ENCODE measurements at regions not wholly inside any gene's neighbourhood (a gene's known extent, or its start where the extent isn't known, plus 50 kb on each side); places are given as distances from the start of the nearest gene placed in this dataset.

DNA sequence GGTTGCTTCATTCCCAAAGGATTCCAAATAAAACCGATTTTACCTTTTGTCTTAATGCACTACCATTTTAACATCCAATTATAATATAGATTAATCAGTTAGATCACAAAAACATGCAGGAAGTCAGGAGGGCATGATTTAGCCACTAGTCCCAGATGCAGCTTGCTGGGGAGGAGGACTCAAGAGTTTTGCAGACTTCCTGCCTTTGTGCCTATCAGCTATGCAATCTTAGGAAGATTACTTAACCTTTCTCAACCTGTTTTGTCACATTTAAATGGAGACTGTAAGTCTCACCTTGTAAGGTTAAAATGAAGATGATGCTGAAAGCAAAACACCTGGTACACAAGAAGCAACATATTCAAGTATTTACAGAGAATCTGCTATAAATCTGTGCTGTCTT lies 242.4 kb upstream of the GOLIM4 start:
- no peaks in the 10 kb centered on the region for H3K9me3 ChIP-seq (ENCODE audit: low read length)
- no peaks in the 10 kb centered on the region for H3K27me3 ChIP-seq (ENCODE audit: insufficient read depth, low read depth, low read length)
- H3K27ac ChIP-seq (ENCODE audit: low read length), result no peak overlapping the region
- H4K20me1 ChIP-seq (ENCODE audit: insufficient read depth), result no peaks in the 10 kb centered on the region
- H3K9me2 ChIP-seq (ENCODE audit: insufficient read depth, low read length), result no peaks in the 10 kb centered on the region
- H3K36me3 ChIP-seq (ENCODE audit: insufficient read depth, low read length), result no peaks in the 10 kb centered on the region
- no peaks in the 10 kb centered on the region for H3F3A ChIP-seq (ENCODE audit: insufficient read depth, low read length, poor library complexity, severe bottlenecking)
- H2AFZ ChIP-seq (ENCODE audit: low read depth, low read length), result no peak overlapping the region
- no peaks in the 10 kb centered on the region for H3K79me2 ChIP-seq (replicated peaks; ENCODE audit: insufficient read depth, low read length)
- no peak for TF ChIP-seq RAD21 (conservative IDR thresholded peaks at IDR 0.05)
- H3K9ac ChIP-seq (ENCODE audit: low read length), result no peak overlapping the region
- H3K4me2 ChIP-seq (ENCODE audit: low read length), result no peak overlapping the region
- H3K4me3 ChIP-seq (ENCODE audit: low read length), result no peak overlapping the region

DNA sequence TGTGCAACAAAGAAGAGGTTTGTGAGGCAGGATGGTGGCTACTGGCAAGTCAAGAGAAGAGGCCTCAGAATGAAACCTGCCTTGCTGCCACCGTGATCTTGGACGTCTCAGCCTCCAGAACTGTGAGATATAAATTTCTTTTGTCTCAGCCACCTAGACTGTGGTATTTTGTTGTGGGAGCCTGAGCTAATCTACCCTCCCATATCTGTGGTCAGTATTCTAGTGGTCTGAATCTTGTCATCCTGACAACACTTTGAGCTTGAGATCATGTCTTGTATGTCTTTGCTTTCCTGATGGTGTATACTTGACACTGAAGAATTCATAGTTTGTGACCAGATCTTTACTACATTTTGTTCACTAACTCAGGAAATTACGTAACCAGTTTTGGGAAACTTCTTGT lies 240.6 kb upstream of the GOLIM4 start:
- Histone ChIP-seq H3K79me2 (replicated peaks; ENCODE audit: insufficient read depth, low read length) (no peaks in the 10 kb centered on the region), H3K27me3 (ENCODE audit: insufficient read depth, low read depth, low read length) (no peaks in the 10 kb centered on the region), H2AFZ (ENCODE audit: low read depth, low read length) (no peak overlapping the region), H3F3A (ENCODE audit: insufficient read depth, low read length, poor library complexity, severe bottlenecking) (no peaks in the 10 kb centered on the region), H3K36me3 (ENCODE audit: insufficient read depth, low read length) (no peaks in the 10 kb centered on the region), H4K20me1 (ENCODE audit: insufficient read depth) (no peaks in the 10 kb centered on the region), H3K4me2 (ENCODE audit: low read length) (no peak overlapping the region), H3K4me3 (ENCODE audit: low read length) (no peak overlapping the region), H3K9me2 (ENCODE audit: insufficient read depth, low read length) (no peaks in the 10 kb centered on the region), H3K9ac (ENCODE audit: low read length) (no peak overlapping the region), H3K27ac (ENCODE audit: low read length) (no peak overlapping the region), H3K9me3 (ENCODE audit: low read length) (no peaks in the 10 kb centered on the region)
- TF ChIP-seq POLR2AphosphoS5 (IDR thresholded peaks at IDR 0.05) (no peak), EZH2 (IDR thresholded peaks at IDR 0.05; ENCODE audit: borderline replicate concordance, insufficient read depth, low read length, poor library complexity, severe bottlenecking) (no peak), TAF1 (IDR thresholded peaks at IDR 0.05; ENCODE audit: low read depth) (no peak), EP300 (conservative IDR thresholded peaks at IDR 0.05; ENCODE audit: poor library complexity, severe bottlenecking) (no peak), RAD21 (conservative IDR thresholded peaks at IDR 0.05) (no peak), SMC3 (conservative IDR thresholded peaks at IDR 0.05; ENCODE audit: poor library complexity) (no peak), MXI1 (conservative IDR thresholded peaks at IDR 0.05; ENCODE audit: poor library complexity, severe bottlenecking) (no peak)
- TF ChIP-seq, protein P1, sequence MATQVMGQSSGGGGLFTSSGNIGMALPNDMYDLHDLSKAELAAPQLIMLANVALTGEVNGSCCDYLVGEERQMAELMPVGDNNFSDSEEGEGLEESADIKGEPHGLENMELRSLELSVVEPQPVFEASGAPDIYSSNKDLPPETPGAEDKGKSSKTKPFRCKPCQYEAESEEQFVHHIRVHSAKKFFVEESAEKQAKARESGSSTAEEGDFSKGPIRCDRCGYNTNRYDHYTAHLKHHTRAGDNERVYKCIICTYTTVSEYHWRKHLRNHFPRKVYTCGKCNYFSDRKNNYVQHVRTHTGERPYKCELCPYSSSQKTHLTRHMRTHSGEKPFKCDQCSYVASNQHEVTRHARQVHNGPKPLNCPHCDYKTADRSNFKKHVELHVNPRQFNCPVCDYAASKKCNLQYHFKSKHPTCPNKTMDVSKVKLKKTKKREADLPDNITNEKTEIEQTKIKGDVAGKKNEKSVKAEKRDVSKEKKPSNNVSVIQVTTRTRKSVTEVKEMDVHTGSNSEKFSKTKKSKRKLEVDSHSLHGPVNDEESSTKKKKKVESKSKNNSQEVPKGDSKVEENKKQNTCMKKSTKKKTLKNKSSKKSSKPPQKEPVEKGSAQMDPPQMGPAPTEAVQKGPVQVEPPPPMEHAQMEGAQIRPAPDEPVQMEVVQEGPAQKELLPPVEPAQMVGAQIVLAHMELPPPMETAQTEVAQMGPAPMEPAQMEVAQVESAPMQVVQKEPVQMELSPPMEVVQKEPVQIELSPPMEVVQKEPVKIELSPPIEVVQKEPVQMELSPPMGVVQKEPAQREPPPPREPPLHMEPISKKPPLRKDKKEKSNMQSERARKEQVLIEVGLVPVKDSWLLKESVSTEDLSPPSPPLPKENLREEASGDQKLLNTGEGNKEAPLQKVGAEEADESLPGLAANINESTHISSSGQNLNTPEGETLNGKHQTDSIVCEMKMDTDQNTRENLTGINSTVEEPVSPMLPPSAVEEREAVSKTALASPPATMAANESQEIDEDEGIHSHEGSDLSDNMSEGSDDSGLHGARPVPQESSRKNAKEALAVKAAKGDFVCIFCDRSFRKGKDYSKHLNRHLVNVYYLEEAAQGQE (IDR thresholded peaks at IDR 0.05; ENCODE audit: borderline replicate concordance), result no peak
- TF ChIP-seq, protein P2, sequence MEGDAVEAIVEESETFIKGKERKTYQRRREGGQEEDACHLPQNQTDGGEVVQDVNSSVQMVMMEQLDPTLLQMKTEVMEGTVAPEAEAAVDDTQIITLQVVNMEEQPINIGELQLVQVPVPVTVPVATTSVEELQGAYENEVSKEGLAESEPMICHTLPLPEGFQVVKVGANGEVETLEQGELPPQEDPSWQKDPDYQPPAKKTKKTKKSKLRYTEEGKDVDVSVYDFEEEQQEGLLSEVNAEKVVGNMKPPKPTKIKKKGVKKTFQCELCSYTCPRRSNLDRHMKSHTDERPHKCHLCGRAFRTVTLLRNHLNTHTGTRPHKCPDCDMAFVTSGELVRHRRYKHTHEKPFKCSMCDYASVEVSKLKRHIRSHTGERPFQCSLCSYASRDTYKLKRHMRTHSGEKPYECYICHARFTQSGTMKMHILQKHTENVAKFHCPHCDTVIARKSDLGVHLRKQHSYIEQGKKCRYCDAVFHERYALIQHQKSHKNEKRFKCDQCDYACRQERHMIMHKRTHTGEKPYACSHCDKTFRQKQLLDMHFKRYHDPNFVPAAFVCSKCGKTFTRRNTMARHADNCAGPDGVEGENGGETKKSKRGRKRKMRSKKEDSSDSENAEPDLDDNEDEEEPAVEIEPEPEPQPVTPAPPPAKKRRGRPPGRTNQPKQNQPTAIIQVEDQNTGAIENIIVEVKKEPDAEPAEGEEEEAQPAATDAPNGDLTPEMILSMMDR (IDR thresholded peaks at IDR 0.05; ENCODE audit: poor library complexity, severe bottlenecking), result no peak

DNA sequence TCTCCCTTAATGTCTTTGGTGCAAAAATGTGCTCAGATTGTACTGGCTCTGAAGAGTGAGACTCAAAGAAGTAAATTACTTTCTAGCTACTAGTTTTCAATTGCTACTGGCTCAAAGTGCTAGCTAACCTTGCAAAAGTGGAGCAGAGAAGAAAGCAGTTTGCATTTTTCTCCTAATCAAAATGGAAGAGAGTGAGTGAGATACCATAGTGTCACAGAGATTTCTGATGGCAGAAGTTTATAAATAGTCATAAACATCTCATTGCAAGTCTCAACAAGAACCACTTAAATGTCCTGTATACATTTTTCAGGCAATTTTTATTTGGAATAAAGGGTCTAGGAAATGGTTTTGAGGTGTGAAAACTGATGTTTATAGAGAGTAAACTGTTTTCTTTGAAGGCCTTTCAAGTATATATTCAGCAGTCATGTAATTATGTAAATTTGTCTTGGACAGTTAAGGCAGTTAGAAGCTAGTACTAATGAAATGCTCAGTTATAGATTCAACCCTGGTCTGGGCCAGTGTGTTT lies 237.7 kb upstream of the GOLIM4 start:
- TF ChIP-seq EZH2 (IDR thresholded peaks at IDR 0.05; ENCODE audit: borderline replicate concordance, insufficient read depth, low read length, poor library complexity, severe bottlenecking) (no peak), RAD21 (conservative IDR thresholded peaks at IDR 0.05) (no peak), SMC3 (conservative IDR thresholded peaks at IDR 0.05; ENCODE audit: poor library complexity) (no peak), TAF1 (IDR thresholded peaks at IDR 0.05; ENCODE audit: low read depth) (no peak), EP300 (conservative IDR thresholded peaks at IDR 0.05; ENCODE audit: poor library complexity, severe bottlenecking) (no peak), POLR2AphosphoS5 (IDR thresholded peaks at IDR 0.05) (no peak), MXI1 (conservative IDR thresholded peaks at IDR 0.05; ENCODE audit: poor library complexity, severe bottlenecking) (no peak)
- TF ChIP-seq, protein P2 (IDR thresholded peaks at IDR 0.05; ENCODE audit: poor library complexity, severe bottlenecking), result no peak
- TF ChIP-seq, protein P1 (IDR thresholded peaks at IDR 0.05; ENCODE audit: borderline replicate concordance), result no peak
- no peaks in the 10 kb centered on the region for H3K79me2 ChIP-seq (replicated peaks; ENCODE audit: insufficient read depth, low read length)
- H3K27me3 ChIP-seq (ENCODE audit: insufficient read depth, low read depth, low read length), result no peaks in the 10 kb centered on the region
- H3K4me2 ChIP-seq (ENCODE audit: low read length), result no peak overlapping the region
- H3K9me2 ChIP-seq (ENCODE audit: insufficient read depth, low read length), result no peaks in the 10 kb centered on the region
- no peak overlapping the region for H2AFZ ChIP-seq (ENCODE audit: low read depth, low read length)
- no peak overlapping the region for H3K9ac ChIP-seq (ENCODE audit: low read length)
- H3F3A ChIP-seq (ENCODE audit: insufficient read depth, low read length, poor library complexity, severe bottlenecking), result no peaks in the 10 kb centered on the region
- no peaks in the 10 kb centered on the region for H3K9me3 ChIP-seq (ENCODE audit: low read length)
- no peaks in the 10 kb centered on the region for H4K20me1 ChIP-seq (ENCODE audit: insufficient read depth)
- no peak overlapping the region for H3K4me3 ChIP-seq (ENCODE audit: low read length)
- H3K36me3 ChIP-seq (ENCODE audit: insufficient read depth, low read length), result no peaks in the 10 kb centered on the region
- no peak overlapping the region for H3K27ac ChIP-seq (ENCODE audit: low read length)
